ENCODE measurements at regions not wholly inside any gene's neighbourhood (a gene's known extent, or its start where the extent isn't known, plus 50 kb on each side); places are given as distances from the start of the nearest gene placed in this dataset.
A peak's percentile ranks its signal among the peaks of the same experiment; 100 is the strongest.

- TF ChIP-seq ZNF280D (tag by site-specific recombination; IDR thresholded peaks at IDR 0.05), result no peak
These were observed 101.6 kb upstream of the KRAS start (continued) for GRCh38 chr12:25352083-25352918.

- H3K36me3 ChIP-seq (ENCODE audit: control insufficient read depth in 2 of 2, insufficient read depth in 1 of 2, low read length in 2 of 2), result no peaks in the 10 kb centered on the region
- H3K4me1 ChIP-seq (ENCODE audit: control insufficient read depth, insufficient read depth, low read length), result 0 out of 2 replicates have a peak, but pooled peaks cover 2% of the 10 kb centered on the region
- no peak for TF ChIP-seq ZBTB8A (tag by site-specific recombination; IDR thresholded peaks at IDR 0.05)
- no peak for TF ChIP-seq ZNF335 (tag by site-specific recombination; conservative IDR thresholded peaks at IDR 0.05)
- no peak for TF ChIP-seq ZBTB11 (tag by site-specific recombination; conservative IDR thresholded peaks at IDR 0.05; ENCODE audit: low read depth)
- ChIA-PET POLR2A (interaction anchor here (1.9 kb wide), 1 partner anchor 35 kb away, joined by 5 read pairs; no protein-coding TSS in a partner anchor), CTCF (interaction anchor here (0.6 to 0.7 kb wide), 2 partner anchors 12 to 13 kb away, joined by 4 to 7 read pairs; no protein-coding TSS in a partner anchor)
- no peak overlapping the region for H3K4me3 ChIP-seq (ENCODE audit: low read depth, low read length)
- no peak overlapping the region for H3K27ac ChIP-seq (ENCODE audit: extremely low read depth, low read depth, low read length)
- no peaks in the 10 kb centered on the region for H3K9me3 ChIP-seq (ENCODE audit: control insufficient read depth, insufficient read depth, low read depth, low read length)
These were observed 97.8 kb upstream of the KRAS start for GRCh38 chr12:25348593-25348895.

- Histone ChIP-seq H3K9me3 (ENCODE audit: control insufficient read depth, insufficient read depth, low read depth, low read length) (no peaks in the 10 kb centered on the region), H3K4me1 (ENCODE audit: control insufficient read depth, insufficient read depth, low read length) (0 out of 2 replicates have a peak, but pooled peaks cover 2% of the 10 kb centered on the region), H3K36me3 (ENCODE audit: control insufficient read depth in 2 of 2, insufficient read depth in 1 of 2, low read length in 2 of 2) (no peaks in the 10 kb centered on the region), H3K27ac (ENCODE audit: extremely low read depth, low read depth, low read length) (no peak overlapping the region), H3K4me3 (ENCODE audit: low read depth, low read length) (no peak overlapping the region)
- CTCF ChIA-PET, result interaction anchor here (0.6 to 1.3 kb wide), 4 partner anchors 12 to 640 kb away, joined by 4 to 7 read pairs (median 4); no protein-coding TSS in a partner anchor
- POLR2A ChIA-PET, result interaction anchor here (1.9 kb wide), 1 partner anchor 36 kb away, joined by 5 read pairs; no protein-coding TSS in a partner anchor
- TF ChIP-seq ZNF629 (tag by site-specific recombination; IDR thresholded peaks at IDR 0.05) (0 out of 2 replicates have a peak, but pooled peaks have one; percentile 13), PRDM1 (tag by site-specific recombination; IDR thresholded peaks at IDR 0.05) (peak; percentile 56), ZSCAN5A (tag by site-specific recombination; IDR thresholded peaks at IDR 0.05) (no peak), ZNF140 (tag by site-specific recombination; IDR thresholded peaks at IDR 0.05) (no peak), ZBTB21 (tag by site-specific recombination; IDR thresholded peaks at IDR 0.05) (no peak), ZNF768 (tag by site-specific recombination; IDR thresholded peaks at IDR 0.05) (0 out of 2 replicates have a peak, but pooled peaks have one; percentile 55), ZNF404 (tag by site-specific recombination; IDR thresholded peaks at IDR 0.05) (no peak), ZNF76 (tag by site-specific recombination; IDR thresholded peaks at IDR 0.05; ENCODE audit: borderline replicate concordance, low read depth) (no peak), KLF1 (tag by site-specific recombination; IDR thresholded peaks at IDR 0.05) (no peak)
These were observed 97.2 kb upstream of the KRAS start for GRCh38 chr12:25347716-25348592.
